ENCODE measurements at regions not wholly inside any gene's neighbourhood (a gene's known extent, or its start where the extent isn't known, plus 50 kb on each side); places are given as distances from the start of the nearest gene placed in this dataset.

- no peak for TF ChIP-seq CTCF (IDR thresholded peaks at IDR 0.05)
Measured at GRCh38 chr9:82799286-82799685, 263.7 kb downstream of the RASEF start.

- TF ChIP-seq CTCF (IDR thresholded peaks at IDR 0.05), result peak; percentile 60
Measured at GRCh38 chr9:82805027-82805426, 257.9 kb downstream of the RASEF start.

GRCh38 chr9:82808478-82808877 is 254.5 kb downstream of the RASEF start:
- TF ChIP-seq CTCF (IDR thresholded peaks at IDR 0.05), result no peak

GRCh38 chr9:82810915-82811314 is 252.0 kb downstream of the RASEF start:
- no peak for TF ChIP-seq CTCF (IDR thresholded peaks at IDR 0.05)

- TF ChIP-seq CTCF (IDR thresholded peaks at IDR 0.05), result no peak
Measured at GRCh38 chr9:82819260-82819659, 243.7 kb downstream of the RASEF start.

GRCh38 chr9:82820186-82820585 is 242.8 kb downstream of the RASEF start:
- no peak for TF ChIP-seq CTCF (IDR thresholded peaks at IDR 0.05)

GRCh38 chr9:82829818-82830217 is 233.1 kb downstream of the RASEF start:
- no peak for TF ChIP-seq CTCF (IDR thresholded peaks at IDR 0.05)

GRCh38 chr9:82865524-82865923 is 197.4 kb downstream of the RASEF start:
- no peak for TF ChIP-seq CTCF (IDR thresholded peaks at IDR 0.05)
